PC-3 (cell line): ENCODE measurements at regions not wholly inside any gene's neighbourhood (a gene's known extent, or its start where the extent isn't known, plus 50 kb on each side); places are given as distances from the start of the nearest gene placed in this dataset.
"Not testable (repeated sequence)": the region's sequence is repeated elsewhere in the genome, so short reads cannot be mapped to it uniquely, and the experiment has no call there.

Source experiments
- ATAC-seq: fragments of 200-7000 bp; cut with Tn5 transposase; 2 replicates; pipeline ENCODE4 v1.9.1; 2020; ENCODE audit warnings: mild to moderate bottlenecking, moderate library complexity
- BruUV-seq: library from RNA; stranded (reverse); fragments of 400-500 nt; replicated peaks from 2 replicates; lab custom pipeline; 2021; lab: Mats Ljungman, UMichigan
- CTCF ChIA-PET: fragments of 300-600 bp; sonication (Branson Sonifier 250); formaldehyde crosslinking; loops from one replicate; lab custom pipeline; 2022; ENCODE audit warnings: antibody characterized with exemption; lab: Charles Lee
- POLR2A ChIA-PET: fragments of 300-600 bp; sonication (Branson Sonifier 250); formaldehyde crosslinking; loops from one replicate; lab custom pipeline; 2022; ENCODE audit warnings: antibody characterized with exemption; ENCODE audit not compliant: unreplicated experiment; lab: Charles Lee
- DNase-seq: peaks from one replicate; pipeline ENCODE4 v3.0.0-alpha.2; 2015
- H2AFZ ChIP-seq: fragments of 300-600 bp; sonication (generic); 2 replicates; pipeline ENCODE4 v1.6.0; 2016; ENCODE audit warnings: antibody characterized with exemption, low read length
- H3F3A ChIP-seq: fragments of 300-600 bp; sonication (generic); one replicate; pipeline ENCODE4 v1.6.0; 2017; ENCODE audit warnings: antibody characterized with exemption, low read length, control low read depth, mild to moderate bottlenecking; ENCODE audit not compliant: unreplicated experiment
- H3K27ac ChIP-seq: fragments of 300-600 bp; sonication (generic); 2 replicates; pipeline ENCODE4 v1.5.1; 2016; ENCODE audit warnings: mild to moderate bottlenecking, low read length
- H3K27me3 ChIP-seq: fragments of 300-600 bp; sonication (generic); 2 replicates; pipeline ENCODE4 v1.6.1; 2016; ENCODE audit warnings: low read length, mixed read lengths
- H3K36me3 ChIP-seq: fragments of 300-600 bp; sonication (generic); 2 replicates; pipeline ENCODE4 v1.6.1; 2016; ENCODE audit warnings: low read depth, mixed run types, low read length, mixed read lengths
- H3K4me1 ChIP-seq: fragments of 300-600 bp; sonication (generic); 2 replicates; pipeline ENCODE4 v1.5.1; 2016; ENCODE audit warnings: low read length; ENCODE audit not compliant: insufficient read depth
- H3K4me2 ChIP-seq: fragments of 300-600 bp; sonication (generic); 2 replicates; pipeline ENCODE4 v1.6.0; 2016; ENCODE audit warnings: low read length
- H3K4me3 ChIP-seq: fragments of 300-600 bp; sonication (generic); 2 replicates; pipeline ENCODE4 v1.5.1; 2016; ENCODE audit warnings: mild to moderate bottlenecking, low read length, mixed read lengths
- H3K79me2 ChIP-seq: fragments of 300-600 bp; sonication (generic); 2 replicates; pipeline ENCODE4 v1.6.1; 2017; ENCODE audit warnings: low read length, mixed read lengths
- H3K9ac ChIP-seq: fragments of 300-600 bp; sonication (generic); 2 replicates; pipeline ENCODE4 v1.6.0; 2016; ENCODE audit warnings: mild to moderate bottlenecking, low read length
- H3K9me2 ChIP-seq: fragments of 300-600 bp; sonication (generic); replicated peaks from 2 replicates; pipeline ENCODE4 v1.6.1; 2016; ENCODE audit warnings: mixed run types, low read length, mixed read lengths
- H3K9me3 ChIP-seq: fragments of 300-600 bp; sonication (generic); 2 replicates; pipeline ENCODE4 v1.6.1; 2016; ENCODE audit warnings: low read length, mixed read lengths
- H4K20me1 ChIP-seq: fragments of 300-600 bp; sonication (generic); 2 replicates; pipeline ENCODE4 v1.6.1; 2016; ENCODE audit warnings: low read length, mixed read lengths
- intact Hi-C: fragments of 100-400 bp; cut with micrococcal nuclease; formaldehyde crosslinking; loops from 2 replicates; pipeline ENCODE4 v1.9.0; 2023

DNA sequence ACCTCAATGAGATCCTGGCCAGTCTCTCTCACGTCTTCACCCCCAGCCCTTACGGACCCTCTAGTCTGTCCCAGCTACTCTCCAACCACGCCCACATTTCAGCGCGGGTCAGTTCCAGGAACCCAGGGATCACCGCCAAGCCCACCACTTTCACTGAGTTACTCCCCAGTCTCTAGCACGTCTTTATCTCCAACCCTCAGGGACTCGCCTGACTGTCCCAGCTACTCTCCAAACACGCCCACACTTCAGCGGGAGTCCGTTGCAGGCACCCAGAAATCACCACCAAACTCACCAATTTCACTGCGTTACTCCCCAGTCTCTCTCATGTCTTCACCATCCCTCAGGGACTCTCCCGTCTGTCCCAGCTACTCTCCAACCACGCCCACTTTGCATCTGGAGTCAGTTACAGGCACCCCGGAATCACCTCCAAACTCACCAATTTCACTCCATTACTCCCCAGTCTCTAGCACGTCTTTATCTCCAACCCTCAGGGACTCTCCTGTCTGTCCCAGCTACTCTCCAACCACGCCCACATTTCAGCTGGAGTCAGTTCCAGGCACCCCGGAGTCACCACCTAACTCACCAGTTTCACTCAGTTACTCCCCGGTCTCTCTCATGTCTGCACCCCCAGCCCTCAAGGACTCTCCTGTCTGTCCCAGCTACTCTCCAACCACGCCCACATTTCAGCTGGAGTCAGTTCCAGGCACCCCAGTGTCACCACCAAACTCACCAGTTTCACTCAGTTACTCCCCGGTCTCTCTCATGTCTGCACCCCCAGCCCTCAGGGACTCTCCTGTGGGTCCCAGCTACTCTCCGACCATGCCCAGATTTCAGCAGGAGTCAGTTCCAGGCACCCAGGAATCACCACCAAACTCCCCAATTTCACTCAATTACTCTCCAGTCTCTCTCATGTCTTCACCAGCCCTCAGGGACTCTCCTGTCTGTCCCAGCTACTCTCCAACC is 336.8 kb downstream of the CWH43 start:
- H3K79me2 ChIP-seq, BruUV-seq: not testable (repeated sequence)

DNA sequence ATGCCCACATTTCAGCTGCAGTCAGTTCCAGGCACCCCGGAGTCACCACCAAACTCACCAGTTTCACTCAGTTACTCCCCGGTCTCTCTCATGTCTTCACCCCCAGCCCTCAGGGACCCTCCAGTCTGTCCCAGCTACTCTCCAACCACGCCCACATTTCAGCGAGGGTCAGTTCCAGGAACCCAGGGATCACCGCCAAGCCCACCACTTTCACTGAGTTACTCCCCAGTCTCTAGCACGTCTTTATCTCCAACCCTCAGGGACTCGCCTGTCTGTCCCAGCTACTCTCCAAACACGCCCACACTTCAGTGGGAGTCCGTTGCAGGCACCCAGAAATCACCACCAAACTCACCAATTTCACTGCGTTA is 337.5 kb downstream of the CWH43 start:
- H3K4me1 ChIP-seq, H3K36me3 ChIP-seq, H3K27me3 ChIP-seq, H3K79me2 ChIP-seq, H3F3A ChIP-seq, intact Hi-C loops, DNase-seq, POLR2A ChIA-PET, H3K9me2 ChIP-seq, H3K9ac ChIP-seq, H3K27ac ChIP-seq, H3K9me3 ChIP-seq, H2AFZ ChIP-seq, H3K4me2 ChIP-seq, CTCF ChIA-PET, H3K4me3 ChIP-seq, BruUV-seq, H4K20me1 ChIP-seq, ATAC-seq: not testable (repeated sequence)

More for the DNA sequence above, 336.8 kb downstream of the CWH43 start:
- H3K27me3 ChIP-seq, H3K4me2 ChIP-seq, ATAC-seq, intact Hi-C loops, H3K9ac ChIP-seq, H3K9me2 ChIP-seq, H3K27ac ChIP-seq, H3K36me3 ChIP-seq, H3F3A ChIP-seq, H2AFZ ChIP-seq, H4K20me1 ChIP-seq, H3K4me1 ChIP-seq, H3K4me3 ChIP-seq, H3K9me3 ChIP-seq, POLR2A ChIA-PET, CTCF ChIA-PET, DNase-seq: not testable (repeated sequence)
